Amygdala (tissue), 56 donors: ENCODE measurements at regions not wholly inside any gene's neighbourhood (a gene's known extent, or its start where the extent isn't known, plus 50 kb on each side); places are given as distances from the start of the nearest gene placed in this dataset.

Source experiments
- DNase-seq, 56 donors: peaks; one replicate each; lab custom pipeline; 2025; lab: John Stamatoyannopoulos, UW

GRCh38 chr1:99561952-99562351, 84.0 kb upstream of the PALMD start:
- DNase-seq, result no peak

GRCh38 chr1:99565606-99566289, 80.2 kb upstream of the PALMD start:
- DNase-seq, result no peak

- DNase-seq, result no peak
These were observed 79.5 kb upstream of the PALMD start for GRCh38 chr1:99566290-99567021.

- no peak for DNase-seq
These were observed 75.3 kb upstream of the PALMD start for GRCh38 chr1:99570486-99571089.

- DNase-seq, result no peak
These were observed 74.7 kb upstream of the PALMD start for GRCh38 chr1:99571092-99571734.

GRCh38 chr1:99573431-99574217, 72.3 kb upstream of the PALMD start:
- no peak for DNase-seq

GRCh38 chr1:99577313-99577712, 68.6 kb upstream of the PALMD start:
- DNase-seq, result no peak

GRCh38 chr1:99579691-99580172, 66.2 kb upstream of the PALMD start:
- no peak for DNase-seq

GRCh38 chr1:99580451-99580850, 65.5 kb upstream of the PALMD start:
- no peak for DNase-seq

- no peak for DNase-seq
These were observed 58.9 kb upstream of the PALMD start for GRCh38 chr1:99587008-99587407.

GRCh38 chr1:99589186-99589636, 56.7 kb upstream of the PALMD start:
- no peak for DNase-seq

- peak in 19 of 56 donors; percentile 1 to 25 (median 11) for DNase-seq
These were observed 55.2 kb upstream of the PALMD start for GRCh38 chr1:99590578-99591209.

GRCh38 chr1:99591886-99592285, 54.0 kb upstream of the PALMD start:
- no peak for DNase-seq

GRCh38 chr1:99594205-99594604, 51.7 kb upstream of the PALMD start:
- no peak for DNase-seq

GRCh38 chr1:99595041-99595440, 50.9 kb upstream of the PALMD start:
- DNase-seq, result no peak

- no peak for DNase-seq
These were observed 50.5 kb upstream of the PALMD start for GRCh38 chr1:99595441-99595840.
